ENCODE measurements at regions not wholly inside any gene's neighbourhood (a gene's known extent, or its start where the extent isn't known, plus 50 kb on each side); places are given as distances from the start of the nearest gene placed in this dataset.

DNA sequence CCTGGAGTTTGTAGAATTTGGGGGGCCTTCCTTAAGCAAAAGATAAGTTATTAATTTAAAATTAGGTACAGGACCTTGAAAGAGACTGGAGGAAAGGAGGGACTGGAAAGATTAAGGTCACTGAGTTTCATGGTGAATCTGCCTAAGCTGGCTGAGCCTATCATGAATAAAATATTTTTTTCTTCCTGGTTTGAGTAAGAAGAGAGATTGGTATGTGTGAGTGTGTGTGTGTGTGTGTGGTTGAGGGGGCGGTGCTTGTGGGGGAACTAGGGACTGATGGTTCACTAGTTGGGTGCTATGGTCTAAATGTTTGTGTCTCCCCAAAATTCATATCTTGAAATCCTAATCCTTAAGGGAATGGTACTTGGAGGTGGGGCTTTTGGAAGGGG, 142.5 kb upstream of the PRKCQ start (continued):
- TF ChIP-seq, protein P1, sequence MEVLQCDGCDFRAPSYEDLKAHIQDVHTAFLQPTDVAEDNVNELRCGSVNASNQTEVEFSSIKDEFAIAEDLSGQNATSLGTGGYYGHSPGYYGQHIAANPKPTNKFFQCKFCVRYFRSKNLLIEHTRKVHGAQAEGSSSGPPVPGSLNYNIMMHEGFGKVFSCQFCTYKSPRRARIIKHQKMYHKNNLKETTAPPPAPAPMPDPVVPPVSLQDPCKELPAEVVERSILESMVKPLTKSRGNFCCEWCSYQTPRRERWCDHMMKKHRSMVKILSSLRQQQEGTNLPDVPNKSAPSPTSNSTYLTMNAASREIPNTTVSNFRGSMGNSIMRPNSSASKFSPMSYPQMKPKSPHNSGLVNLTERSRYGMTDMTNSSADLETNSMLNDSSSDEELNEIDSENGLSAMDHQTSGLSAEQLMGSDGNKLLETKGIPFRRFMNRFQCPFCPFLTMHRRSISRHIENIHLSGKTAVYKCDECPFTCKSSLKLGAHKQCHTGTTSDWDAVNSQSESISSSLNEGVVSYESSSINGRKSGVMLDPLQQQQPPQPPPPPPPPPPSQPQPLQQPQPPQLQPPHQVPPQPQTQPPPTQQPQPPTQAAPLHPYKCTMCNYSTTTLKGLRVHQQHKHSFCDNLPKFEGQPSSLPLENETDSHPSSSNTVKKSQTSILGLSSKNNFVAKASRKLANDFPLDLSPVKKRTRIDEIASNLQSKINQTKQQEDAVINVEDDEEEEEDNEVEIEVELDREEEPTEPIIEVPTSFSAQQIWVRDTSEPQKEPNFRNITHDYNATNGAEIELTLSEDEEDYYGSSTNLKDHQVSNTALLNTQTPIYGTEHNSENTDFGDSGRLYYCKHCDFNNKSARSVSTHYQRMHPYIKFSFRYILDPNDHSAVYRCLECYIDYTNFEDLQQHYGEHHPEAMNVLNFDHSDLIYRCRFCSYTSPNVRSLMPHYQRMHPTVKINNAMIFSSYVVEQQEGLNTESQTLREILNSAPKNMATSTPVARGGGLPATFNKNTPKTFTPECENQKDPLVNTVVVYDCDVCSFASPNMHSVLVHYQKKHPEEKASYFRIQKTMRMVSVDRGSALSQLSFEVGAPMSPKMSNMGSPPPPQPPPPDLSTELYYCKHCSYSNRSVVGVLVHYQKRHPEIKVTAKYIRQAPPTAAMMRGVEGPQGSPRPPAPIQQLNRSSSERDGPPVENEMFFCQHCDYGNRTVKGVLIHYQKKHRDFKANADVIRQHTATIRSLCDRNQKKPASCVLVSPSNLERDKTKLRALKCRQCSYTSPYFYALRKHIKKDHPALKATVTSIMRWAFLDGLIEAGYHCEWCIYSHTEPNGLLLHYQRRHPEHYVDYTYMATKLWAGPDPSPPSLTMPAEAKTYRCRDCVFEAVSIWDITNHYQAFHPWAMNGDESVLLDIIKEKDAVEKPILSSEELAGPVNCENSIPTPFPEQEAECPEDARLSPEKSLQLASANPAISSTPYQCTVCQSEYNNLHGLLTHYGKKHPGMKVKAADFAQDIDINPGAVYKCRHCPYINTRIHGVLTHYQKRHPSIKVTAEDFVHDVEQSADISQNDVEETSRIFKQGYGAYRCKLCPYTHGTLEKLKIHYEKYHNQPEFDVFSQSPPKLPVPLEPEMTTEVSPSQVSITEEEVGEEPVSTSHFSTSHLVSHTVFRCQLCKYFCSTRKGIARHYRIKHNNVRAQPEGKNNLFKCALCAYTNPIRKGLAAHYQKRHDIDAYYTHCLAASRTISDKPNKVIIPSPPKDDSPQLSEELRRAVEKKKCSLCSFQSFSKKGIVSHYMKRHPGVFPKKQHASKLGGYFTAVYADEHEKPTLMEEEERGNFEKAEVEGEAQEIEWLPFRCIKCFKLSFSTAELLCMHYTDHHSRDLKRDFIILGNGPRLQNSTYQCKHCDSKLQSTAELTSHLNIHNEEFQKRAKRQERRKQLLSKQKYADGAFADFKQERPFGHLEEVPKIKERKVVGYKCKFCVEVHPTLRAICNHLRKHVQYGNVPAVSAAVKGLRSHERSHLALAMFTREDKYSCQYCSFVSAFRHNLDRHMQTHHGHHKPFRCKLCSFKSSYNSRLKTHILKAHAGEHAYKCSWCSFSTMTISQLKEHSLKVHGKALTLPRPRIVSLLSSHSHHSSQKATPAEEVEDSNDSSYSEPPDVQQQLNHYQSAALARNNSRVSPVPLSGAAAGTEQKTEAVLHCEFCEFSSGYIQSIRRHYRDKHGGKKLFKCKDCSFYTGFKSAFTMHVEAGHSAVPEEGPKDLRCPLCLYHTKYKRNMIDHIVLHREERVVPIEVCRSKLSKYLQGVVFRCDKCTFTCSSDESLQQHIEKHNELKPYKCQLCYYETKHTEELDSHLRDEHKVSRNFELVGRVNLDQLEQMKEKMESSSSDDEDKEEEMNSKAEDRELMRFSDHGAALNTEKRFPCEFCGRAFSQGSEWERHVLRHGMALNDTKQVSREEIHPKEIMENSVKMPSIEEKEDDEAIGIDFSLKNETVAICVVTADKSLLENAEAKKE (CRISPR knock-in tag; IDR thresholded peaks at IDR 0.05), result no peak
- TF ChIP-seq, protein P2, sequence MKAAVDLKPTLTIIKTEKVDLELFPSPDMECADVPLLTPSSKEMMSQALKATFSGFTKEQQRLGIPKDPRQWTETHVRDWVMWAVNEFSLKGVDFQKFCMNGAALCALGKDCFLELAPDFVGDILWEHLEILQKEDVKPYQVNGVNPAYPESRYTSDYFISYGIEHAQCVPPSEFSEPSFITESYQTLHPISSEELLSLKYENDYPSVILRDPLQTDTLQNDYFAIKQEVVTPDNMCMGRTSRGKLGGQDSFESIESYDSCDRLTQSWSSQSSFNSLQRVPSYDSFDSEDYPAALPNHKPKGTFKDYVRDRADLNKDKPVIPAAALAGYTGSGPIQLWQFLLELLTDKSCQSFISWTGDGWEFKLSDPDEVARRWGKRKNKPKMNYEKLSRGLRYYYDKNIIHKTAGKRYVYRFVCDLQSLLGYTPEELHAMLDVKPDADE (IDR thresholded peaks at IDR 0.05), result no peak
- TF ChIP-seq POLR2AphosphoS5 (IDR thresholded peaks at IDR 0.05; ENCODE audit: low read depth), result no peak
- TF ChIP-seq CREB1 (CRISPR knock-in tag; IDR thresholded peaks at IDR 0.05; ENCODE audit: low read depth), result no peak
- TF ChIP-seq, protein P3, sequence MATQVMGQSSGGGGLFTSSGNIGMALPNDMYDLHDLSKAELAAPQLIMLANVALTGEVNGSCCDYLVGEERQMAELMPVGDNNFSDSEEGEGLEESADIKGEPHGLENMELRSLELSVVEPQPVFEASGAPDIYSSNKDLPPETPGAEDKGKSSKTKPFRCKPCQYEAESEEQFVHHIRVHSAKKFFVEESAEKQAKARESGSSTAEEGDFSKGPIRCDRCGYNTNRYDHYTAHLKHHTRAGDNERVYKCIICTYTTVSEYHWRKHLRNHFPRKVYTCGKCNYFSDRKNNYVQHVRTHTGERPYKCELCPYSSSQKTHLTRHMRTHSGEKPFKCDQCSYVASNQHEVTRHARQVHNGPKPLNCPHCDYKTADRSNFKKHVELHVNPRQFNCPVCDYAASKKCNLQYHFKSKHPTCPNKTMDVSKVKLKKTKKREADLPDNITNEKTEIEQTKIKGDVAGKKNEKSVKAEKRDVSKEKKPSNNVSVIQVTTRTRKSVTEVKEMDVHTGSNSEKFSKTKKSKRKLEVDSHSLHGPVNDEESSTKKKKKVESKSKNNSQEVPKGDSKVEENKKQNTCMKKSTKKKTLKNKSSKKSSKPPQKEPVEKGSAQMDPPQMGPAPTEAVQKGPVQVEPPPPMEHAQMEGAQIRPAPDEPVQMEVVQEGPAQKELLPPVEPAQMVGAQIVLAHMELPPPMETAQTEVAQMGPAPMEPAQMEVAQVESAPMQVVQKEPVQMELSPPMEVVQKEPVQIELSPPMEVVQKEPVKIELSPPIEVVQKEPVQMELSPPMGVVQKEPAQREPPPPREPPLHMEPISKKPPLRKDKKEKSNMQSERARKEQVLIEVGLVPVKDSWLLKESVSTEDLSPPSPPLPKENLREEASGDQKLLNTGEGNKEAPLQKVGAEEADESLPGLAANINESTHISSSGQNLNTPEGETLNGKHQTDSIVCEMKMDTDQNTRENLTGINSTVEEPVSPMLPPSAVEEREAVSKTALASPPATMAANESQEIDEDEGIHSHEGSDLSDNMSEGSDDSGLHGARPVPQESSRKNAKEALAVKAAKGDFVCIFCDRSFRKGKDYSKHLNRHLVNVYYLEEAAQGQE (IDR thresholded peaks at IDR 0.05; ENCODE audit: unreplicated experiment), result no peak
